Nephron progenitor cell (in vitro differentiated cells): ENCODE measurements at regions not wholly inside any gene's neighbourhood (a gene's known extent, or its start where the extent isn't known, plus 50 kb on each side); places are given as distances from the start of the nearest gene placed in this dataset.

Experiments used
- DNase-seq: peaks from one replicate; pipeline ENCODE4 v3.0.0; 2021
- H3K27ac Mint-ChIP-seq: 2 replicates; pipeline ENCODE4 v1.8.0; 2021; ENCODE audit warnings: mild to moderate bottlenecking, moderate library complexity, mixed read lengths
- H3K27me3 Mint-ChIP-seq: 2 replicates; pipeline ENCODE4 v1.8.0; 2021; ENCODE audit warnings: mild to moderate bottlenecking, low read depth, mixed read lengths; ENCODE audit not compliant: poor library complexity
- H3K36me3 Mint-ChIP-seq: 2 replicates; pipeline ENCODE4 v1.8.0; 2021; ENCODE audit warnings: low read depth, mixed read lengths
- H3K4me1 Mint-ChIP-seq: 2 replicates; pipeline ENCODE4 v1.8.0; 2021; ENCODE audit warnings: mixed read lengths
- H3K4me3 Mint-ChIP-seq: 2 replicates; pipeline ENCODE4 v1.8.0; 2021; ENCODE audit warnings: mild to moderate bottlenecking, moderate library complexity, mixed read lengths
- H3K9me3 Mint-ChIP-seq: 2 replicates; pipeline ENCODE4 v1.8.0; 2021; ENCODE audit warnings: mild to moderate bottlenecking, moderate library complexity, mixed read lengths
- CTCF ChIP-seq: fragments of 200-600 bp; sonication (generic); IDR thresholded peaks from 2 replicates; pipeline ENCODE4 v1.5.0; 2021; ENCODE audit warnings: antibody characterized with exemption

GRCh38 chr1:2969011-2969844, 52.0 kb upstream of the ACTRT2 start:
- no peak for TF ChIP-seq CTCF
- peaks cover 10% of the 10 kb centered on the region for H3K27me3 Mint-ChIP-seq
- peaks cover 38% of the 10 kb centered on the region for H3K9me3 Mint-ChIP-seq
- H3K4me3 Mint-ChIP-seq: no peak overlapping the region
- H3K36me3 Mint-ChIP-seq: no peaks in the 10 kb centered on the region
- no peak overlapping the region for H3K27ac Mint-ChIP-seq
- H3K4me1 Mint-ChIP-seq: no peaks in the 10 kb centered on the region
- no peak for DNase-seq

GRCh38 chr1:2969845-2970291, 51.4 kb upstream of the ACTRT2 start:
- no peak for TF ChIP-seq CTCF
- peaks cover 38% of the 10 kb centered on the region for H3K9me3 Mint-ChIP-seq
- H3K36me3 Mint-ChIP-seq: no peaks in the 10 kb centered on the region
- DNase-seq: no peak
- H3K4me3 Mint-ChIP-seq: no peak overlapping the region
- H3K27me3 Mint-ChIP-seq: peaks cover 10% of the 10 kb centered on the region
- no peak overlapping the region for H3K27ac Mint-ChIP-seq
- no peaks in the 10 kb centered on the region for H3K4me1 Mint-ChIP-seq

GRCh38 chr1:2970311-2971071, 50.8 kb upstream of the ACTRT2 start:
- Mint-ChIP-seq H3K36me3 (no peaks in the 10 kb centered on the region), H3K9me3 (peaks cover 38% of the 10 kb centered on the region)

GRCh38 chr1:2971101-2971501, 50.2 kb upstream of the ACTRT2 start:
- no peak for TF ChIP-seq CTCF
- H3K4me3 Mint-ChIP-seq: no peak overlapping the region
- H3K27ac Mint-ChIP-seq: no peak overlapping the region
- DNase-seq: no peak
- no peaks in the 10 kb centered on the region for H3K4me1 Mint-ChIP-seq
- H3K36me3 Mint-ChIP-seq: no peaks in the 10 kb centered on the region
- peaks cover 6% of the 10 kb centered on the region for H3K27me3 Mint-ChIP-seq
- H3K9me3 Mint-ChIP-seq: peaks cover 44% of the 10 kb centered on the region

More at GRCh38 chr1:2970311-2971071, 50.8 kb upstream of the ACTRT2 start:
- DNase-seq: no peak
- Mint-ChIP-seq H3K4me1 (no peaks in the 10 kb centered on the region), H3K27me3 (peaks cover 10% of the 10 kb centered on the region), H3K27ac (no peak overlapping the region), H3K4me3 (no peak overlapping the region)
- no peak for TF ChIP-seq CTCF
